ENCODE measurements at regions not wholly inside any gene's neighbourhood (a gene's known extent, or its start where the extent isn't known, plus 50 kb on each side); places are given as distances from the start of the nearest gene placed in this dataset.

DNA sequence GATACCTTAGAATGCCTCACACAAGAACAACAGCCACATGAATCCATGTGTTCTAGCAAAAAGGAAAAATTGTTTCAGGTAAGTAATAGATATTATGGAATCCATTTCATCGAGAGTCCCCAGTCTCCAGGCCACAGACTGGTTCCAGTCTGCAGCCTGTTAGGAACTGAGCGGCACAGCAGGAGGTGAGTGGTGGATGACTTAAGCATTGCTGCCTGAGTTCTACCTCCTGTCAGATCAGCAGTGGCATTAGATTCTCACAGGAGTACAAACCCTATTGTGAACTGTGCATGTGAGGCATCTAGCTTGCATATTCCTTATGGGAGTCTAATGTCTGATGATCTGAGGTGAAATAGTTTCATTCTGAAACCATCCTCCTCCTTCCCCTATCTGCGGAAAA lies 207.0 kb downstream of the CSNK1G3 start:
- no peak for TF ChIP-seq POLR2A (IDR thresholded peaks at IDR 0.05)
- TF ChIP-seq POLR2AphosphoS5 (IDR thresholded peaks at IDR 0.05): no peak

All from stomach (tissue), 4 donors.